ENCODE measurements at regions not wholly inside any gene's neighbourhood (a gene's known extent, or its start where the extent isn't known, plus 50 kb on each side); places are given as distances from the start of the nearest gene placed in this dataset.

DNA sequence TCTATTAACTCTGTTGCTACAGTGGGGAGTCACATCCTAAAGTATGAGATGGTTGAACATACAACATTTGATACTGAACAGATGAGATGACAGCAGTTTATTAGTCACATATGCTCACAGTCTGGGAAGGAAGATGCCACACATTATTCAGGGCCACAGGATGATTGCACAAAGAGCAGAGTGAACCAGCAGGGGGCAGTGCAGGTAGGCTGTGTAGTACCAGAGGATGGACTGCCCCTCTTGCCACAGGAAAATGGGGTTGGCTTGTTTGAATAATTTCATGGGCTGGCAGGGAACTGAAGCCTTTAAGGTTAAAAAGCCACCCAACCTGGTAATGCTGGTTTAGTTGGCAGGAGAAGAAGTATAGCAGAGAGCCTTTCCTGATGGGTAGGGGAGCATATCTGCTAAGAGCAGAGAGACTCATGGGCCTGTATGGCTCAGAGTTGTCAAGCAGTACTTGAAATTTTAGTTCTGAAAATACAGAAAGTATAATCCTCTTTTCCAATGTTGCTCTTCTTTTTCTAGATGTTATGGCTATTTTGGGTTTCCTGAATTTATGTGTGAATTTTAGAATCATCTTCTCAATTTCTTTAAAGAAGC lies 180.4 kb upstream of the B3GAT1 start (continued):
- TF ChIP-seq BACH2 (CRISPR knock-in tag; IDR thresholded peaks at IDR 0.05; ENCODE audit: borderline replicate concordance) (no peak), ZNF70 (CRISPR knock-in tag; IDR thresholded peaks at IDR 0.05) (no peak), TCF4 (CRISPR knock-in tag; IDR thresholded peaks at IDR 0.05; ENCODE audit: borderline replicate concordance) (no peak), TOX (CRISPR knock-in tag; IDR thresholded peaks at IDR 0.05; ENCODE audit: borderline replicate concordance) (no peak), PPARA (CRISPR knock-in tag; IDR thresholded peaks at IDR 0.05; ENCODE audit: borderline replicate concordance) (no peak), RARB (CRISPR knock-in tag; IDR thresholded peaks at IDR 0.05) (no peak), ISL1 (CRISPR knock-in tag; IDR thresholded peaks at IDR 0.05) (no peak), CSDC2 (CRISPR knock-in tag; IDR thresholded peaks at IDR 0.05) (no peak), SNAI2 (CRISPR knock-in tag; IDR thresholded peaks at IDR 0.05) (no peak)

DNA sequence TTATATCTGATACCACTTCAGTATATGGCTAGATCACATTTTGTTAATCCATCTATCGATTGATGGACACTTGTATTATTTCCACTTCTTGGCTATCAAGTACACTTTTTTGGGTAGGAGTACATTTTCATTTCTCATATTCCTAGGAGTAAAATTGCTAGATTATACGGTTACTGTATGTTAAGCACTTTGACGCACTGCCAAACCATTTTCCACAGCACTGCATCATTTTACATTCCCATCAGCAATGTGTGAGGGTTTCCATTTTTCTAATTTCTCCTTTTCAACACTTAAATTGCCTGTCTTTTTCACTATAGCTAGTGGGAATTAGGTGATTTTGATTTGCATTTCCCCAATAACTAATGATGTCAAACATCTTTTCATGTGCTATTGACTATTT lies 179.3 kb upstream of the B3GAT1 start:
- TF ChIP-seq OSR1 (CRISPR knock-in tag; IDR thresholded peaks at IDR 0.05) (no peak), ZFP3 (CRISPR knock-in tag; IDR thresholded peaks at IDR 0.05) (no peak), SNAI2 (CRISPR knock-in tag; IDR thresholded peaks at IDR 0.05) (no peak), GLIS3 (CRISPR knock-in tag; IDR thresholded peaks at IDR 0.05) (no peak), ARNTL (CRISPR knock-in tag; IDR thresholded peaks at IDR 0.05; ENCODE audit: borderline replicate concordance, low read depth) (no peak), PPARA (CRISPR knock-in tag; IDR thresholded peaks at IDR 0.05; ENCODE audit: borderline replicate concordance) (no peak), ESRRG (CRISPR knock-in tag; IDR thresholded peaks at IDR 0.05) (no peak), TOX (CRISPR knock-in tag; IDR thresholded peaks at IDR 0.05; ENCODE audit: borderline replicate concordance) (no peak), ZNF8 (CRISPR knock-in tag; IDR thresholded peaks at IDR 0.05) (no peak), ISL1 (CRISPR knock-in tag; IDR thresholded peaks at IDR 0.05) (no peak), ZNF70 (CRISPR knock-in tag; IDR thresholded peaks at IDR 0.05) (no peak), BACH2 (CRISPR knock-in tag; IDR thresholded peaks at IDR 0.05; ENCODE audit: borderline replicate concordance) (no peak), RARB (CRISPR knock-in tag; IDR thresholded peaks at IDR 0.05) (no peak), TCF4 (CRISPR knock-in tag; IDR thresholded peaks at IDR 0.05; ENCODE audit: borderline replicate concordance) (no peak)
- TF ChIP-seq, protein P1, sequence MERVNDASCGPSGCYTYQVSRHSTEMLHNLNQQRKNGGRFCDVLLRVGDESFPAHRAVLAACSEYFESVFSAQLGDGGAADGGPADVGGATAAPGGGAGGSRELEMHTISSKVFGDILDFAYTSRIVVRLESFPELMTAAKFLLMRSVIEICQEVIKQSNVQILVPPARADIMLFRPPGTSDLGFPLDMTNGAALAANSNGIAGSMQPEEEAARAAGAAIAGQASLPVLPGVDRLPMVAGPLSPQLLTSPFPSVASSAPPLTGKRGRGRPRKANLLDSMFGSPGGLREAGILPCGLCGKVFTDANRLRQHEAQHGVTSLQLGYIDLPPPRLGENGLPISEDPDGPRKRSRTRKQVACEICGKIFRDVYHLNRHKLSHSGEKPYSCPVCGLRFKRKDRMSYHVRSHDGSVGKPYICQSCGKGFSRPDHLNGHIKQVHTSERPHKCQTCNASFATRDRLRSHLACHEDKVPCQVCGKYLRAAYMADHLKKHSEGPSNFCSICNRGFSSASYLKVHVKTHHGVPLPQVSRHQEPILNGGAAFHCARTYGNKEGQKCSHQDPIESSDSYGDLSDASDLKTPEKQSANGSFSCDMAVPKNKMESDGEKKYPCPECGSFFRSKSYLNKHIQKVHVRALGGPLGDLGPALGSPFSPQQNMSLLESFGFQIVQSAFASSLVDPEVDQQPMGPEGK (CRISPR knock-in tag; IDR thresholded peaks at IDR 0.05; ENCODE audit: borderline replicate concordance): no peak
- TF ChIP-seq, protein P2, sequence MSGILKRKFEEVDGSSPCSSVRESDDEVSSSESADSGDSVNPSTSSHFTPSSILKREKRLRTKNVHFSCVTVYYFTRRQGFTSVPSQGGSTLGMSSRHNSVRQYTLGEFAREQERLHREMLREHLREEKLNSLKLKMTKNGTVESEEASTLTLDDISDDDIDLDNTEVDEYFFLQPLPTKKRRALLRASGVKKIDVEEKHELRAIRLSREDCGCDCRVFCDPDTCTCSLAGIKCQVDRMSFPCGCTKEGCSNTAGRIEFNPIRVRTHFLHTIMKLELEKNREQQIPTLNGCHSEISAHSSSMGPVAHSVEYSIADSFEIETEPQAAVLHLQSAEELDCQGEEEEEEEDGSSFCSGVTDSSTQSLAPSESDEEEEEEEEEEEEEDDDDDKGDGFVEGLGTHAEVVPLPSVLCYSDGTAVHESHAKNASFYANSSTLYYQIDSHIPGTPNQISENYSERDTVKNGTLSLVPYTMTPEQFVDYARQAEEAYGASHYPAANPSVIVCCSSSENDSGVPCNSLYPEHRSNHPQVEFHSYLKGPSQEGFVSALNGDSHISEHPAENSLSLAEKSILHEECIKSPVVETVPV (CRISPR knock-in tag; IDR thresholded peaks at IDR 0.05): no peak
- TF ChIP-seq, protein P3, sequence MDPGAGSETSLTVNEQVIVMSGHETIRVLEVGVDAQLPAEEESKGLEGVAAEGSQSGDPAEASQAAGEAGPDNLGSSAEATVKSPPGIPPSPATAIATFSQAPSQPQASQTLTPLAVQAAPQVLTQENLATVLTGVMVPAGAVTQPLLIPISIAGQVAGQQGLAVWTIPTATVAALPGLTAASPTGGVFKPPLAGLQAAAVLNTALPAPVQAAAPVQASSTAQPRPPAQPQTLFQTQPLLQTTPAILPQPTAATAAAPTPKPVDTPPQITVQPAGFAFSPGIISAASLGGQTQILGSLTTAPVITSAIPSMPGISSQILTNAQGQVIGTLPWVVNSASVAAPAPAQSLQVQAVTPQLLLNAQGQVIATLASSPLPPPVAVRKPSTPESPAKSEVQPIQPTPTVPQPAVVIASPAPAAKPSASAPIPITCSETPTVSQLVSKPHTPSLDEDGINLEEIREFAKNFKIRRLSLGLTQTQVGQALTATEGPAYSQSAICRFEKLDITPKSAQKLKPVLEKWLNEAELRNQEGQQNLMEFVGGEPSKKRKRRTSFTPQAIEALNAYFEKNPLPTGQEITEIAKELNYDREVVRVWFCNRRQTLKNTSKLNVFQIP (CRISPR knock-in tag; IDR thresholded peaks at IDR 0.05; ENCODE audit: borderline replicate concordance, low read depth): no peak
- TF ChIP-seq, protein P4, sequence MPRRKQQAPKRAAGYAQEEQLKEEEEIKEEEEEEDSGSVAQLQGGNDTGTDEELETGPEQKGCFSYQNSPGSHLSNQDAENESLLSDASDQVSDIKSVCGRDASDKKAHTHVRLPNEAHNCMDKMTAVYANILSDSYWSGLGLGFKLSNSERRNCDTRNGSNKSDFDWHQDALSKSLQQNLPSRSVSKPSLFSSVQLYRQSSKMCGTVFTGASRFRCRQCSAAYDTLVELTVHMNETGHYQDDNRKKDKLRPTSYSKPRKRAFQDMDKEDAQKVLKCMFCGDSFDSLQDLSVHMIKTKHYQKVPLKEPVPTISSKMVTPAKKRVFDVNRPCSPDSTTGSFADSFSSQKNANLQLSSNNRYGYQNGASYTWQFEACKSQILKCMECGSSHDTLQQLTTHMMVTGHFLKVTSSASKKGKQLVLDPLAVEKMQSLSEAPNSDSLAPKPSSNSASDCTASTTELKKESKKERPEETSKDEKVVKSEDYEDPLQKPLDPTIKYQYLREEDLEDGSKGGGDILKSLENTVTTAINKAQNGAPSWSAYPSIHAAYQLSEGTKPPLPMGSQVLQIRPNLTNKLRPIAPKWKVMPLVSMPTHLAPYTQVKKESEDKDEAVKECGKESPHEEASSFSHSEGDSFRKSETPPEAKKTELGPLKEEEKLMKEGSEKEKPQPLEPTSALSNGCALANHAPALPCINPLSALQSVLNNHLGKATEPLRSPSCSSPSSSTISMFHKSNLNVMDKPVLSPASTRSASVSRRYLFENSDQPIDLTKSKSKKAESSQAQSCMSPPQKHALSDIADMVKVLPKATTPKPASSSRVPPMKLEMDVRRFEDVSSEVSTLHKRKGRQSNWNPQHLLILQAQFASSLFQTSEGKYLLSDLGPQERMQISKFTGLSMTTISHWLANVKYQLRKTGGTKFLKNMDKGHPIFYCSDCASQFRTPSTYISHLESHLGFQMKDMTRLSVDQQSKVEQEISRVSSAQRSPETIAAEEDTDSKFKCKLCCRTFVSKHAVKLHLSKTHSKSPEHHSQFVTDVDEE (CRISPR knock-in tag; IDR thresholded peaks at IDR 0.05): no peak
- no peak for ATAC-seq

DNA sequence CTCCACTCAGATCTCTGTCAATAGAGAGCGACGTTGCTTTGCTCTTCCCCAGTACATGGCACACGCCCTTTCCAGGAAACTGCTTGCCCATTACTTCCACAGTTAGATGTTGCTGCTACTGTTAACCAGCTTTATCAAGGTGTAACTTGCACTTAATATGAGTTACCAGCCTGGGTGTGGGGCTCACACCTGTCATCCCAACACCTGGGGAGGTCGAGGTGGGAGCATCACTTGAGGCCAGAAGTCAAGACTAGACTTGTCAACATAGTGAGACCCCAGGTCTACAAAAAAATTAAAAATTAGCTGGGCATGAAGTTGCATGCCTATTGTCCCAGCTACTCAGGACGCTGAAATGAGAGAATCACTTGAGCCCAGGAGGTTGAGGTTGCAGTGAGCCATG lies 177.1 kb upstream of the B3GAT1 start:
- ATAC-seq: no peak
- TF ChIP-seq ISL1 (CRISPR knock-in tag; IDR thresholded peaks at IDR 0.05) (no peak), ZNF565 (CRISPR knock-in tag; conservative IDR thresholded peaks at IDR 0.05; ENCODE audit: low read depth) (no peak), ZNF70 (CRISPR knock-in tag; IDR thresholded peaks at IDR 0.05) (no peak), ARNTL (CRISPR knock-in tag; IDR thresholded peaks at IDR 0.05; ENCODE audit: borderline replicate concordance, low read depth) (no peak), RARB (CRISPR knock-in tag; IDR thresholded peaks at IDR 0.05) (no peak), GLIS3 (CRISPR knock-in tag; IDR thresholded peaks at IDR 0.05) (no peak), OSR1 (CRISPR knock-in tag; IDR thresholded peaks at IDR 0.05) (no peak), BACH2 (CRISPR knock-in tag; IDR thresholded peaks at IDR 0.05; ENCODE audit: borderline replicate concordance) (no peak), TOX (CRISPR knock-in tag; IDR thresholded peaks at IDR 0.05; ENCODE audit: borderline replicate concordance) (no peak), TCF4 (CRISPR knock-in tag; IDR thresholded peaks at IDR 0.05; ENCODE audit: borderline replicate concordance) (no peak)
- TF ChIP-seq, protein P2 (CRISPR knock-in tag; IDR thresholded peaks at IDR 0.05): no peak
- TF ChIP-seq, protein P4 (CRISPR knock-in tag; IDR thresholded peaks at IDR 0.05): no peak
- TF ChIP-seq, protein P5, sequence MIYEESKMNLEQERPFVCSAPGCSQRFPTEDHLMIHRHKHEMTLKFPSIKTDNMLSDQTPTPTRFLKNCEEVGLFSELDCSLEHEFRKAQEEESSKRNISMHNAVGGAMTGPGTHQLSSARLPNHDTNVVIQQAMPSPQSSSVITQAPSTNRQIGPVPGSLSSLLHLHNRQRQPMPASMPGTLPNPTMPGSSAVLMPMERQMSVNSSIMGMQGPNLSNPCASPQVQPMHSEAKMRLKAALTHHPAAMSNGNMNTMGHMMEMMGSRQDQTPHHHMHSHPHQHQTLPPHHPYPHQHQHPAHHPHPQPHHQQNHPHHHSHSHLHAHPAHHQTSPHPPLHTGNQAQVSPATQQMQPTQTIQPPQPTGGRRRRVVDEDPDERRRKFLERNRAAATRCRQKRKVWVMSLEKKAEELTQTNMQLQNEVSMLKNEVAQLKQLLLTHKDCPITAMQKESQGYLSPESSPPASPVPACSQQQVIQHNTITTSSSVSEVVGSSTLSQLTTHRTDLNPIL (CRISPR knock-in tag; IDR thresholded peaks at IDR 0.05; ENCODE audit: low read depth): no peak
